CD4-positive, CD25-positive, alpha-beta regulatory T cell (primary cell): ENCODE measurements at regions not wholly inside any gene's neighbourhood (a gene's known extent, or its start where the extent isn't known, plus 50 kb on each side); places are given as distances from the start of the nearest gene placed in this dataset.
A peak's percentile ranks its signal among the peaks of the same experiment; 100 is the strongest.

ENCODE experiments used
- ATAC-seq, 2 donors: fragments of 150-1000 bp; cut with Tn5 transposase; one replicate each; pipeline ENCODE4 v1.10.0; 2021; ENCODE audit warnings: low read depth in 2 of 2, moderate number of reproducible peaks in 2 of 2, moderate library complexity in 1 of 2
- DNase-seq, 3 donors: peaks; one replicate each; pipeline versions ENCODE4 v3.0.0 to v3.0.0-alpha.2; 2012 to 2022; ENCODE audit warnings: mixed read lengths in 1 of 3
- H3K27ac ChIP-seq: one replicate; pipeline ENCODE4 v1.7.0; 2013; ENCODE audit warnings: mild to moderate bottlenecking, low read length; ENCODE audit not compliant: insufficient read depth, poor library complexity, severe bottlenecking
- H3K27me3 ChIP-seq: one replicate; pipeline ENCODE4 v1.7.0; 2013; ENCODE audit warnings: low read length; ENCODE audit not compliant: control insufficient read depth, insufficient read depth
- H3K36me3 ChIP-seq: one replicate; pipeline ENCODE4 v1.7.0; 2013; ENCODE audit warnings: mild to moderate bottlenecking, low read length, moderate library complexity; ENCODE audit not compliant: control insufficient read depth, insufficient read depth
- H3K4me1 ChIP-seq: 2 replicates; pipeline ENCODE4 v1.7.0; 2013; ENCODE audit warnings: mild to moderate bottlenecking, low read length; ENCODE audit not compliant: insufficient read depth, control insufficient read depth, poor library complexity, severe bottlenecking
- H3K4me3 ChIP-seq: one replicate; pipeline ENCODE4 v1.7.0; 2013; ENCODE audit warnings: low read depth, mild to moderate bottlenecking, low read length, moderate library complexity
- H3K9me3 ChIP-seq, 2 experiments: 1 replicate in 1 of 2; 2 replicates in 1 of 2; pipeline ENCODE4 v1.7.0; 2013; ENCODE audit warnings: low read length in 2 of 2, mild to moderate bottlenecking in 1 of 2, moderate library complexity in 1 of 2; ENCODE audit not compliant: control insufficient read depth in 2 of 2
- H3K27ac Mint-ChIP-seq, 3 donors: one replicate each; pipeline ENCODE4 v1.8.0; 2020 to 2022; ENCODE audit warnings: mild to moderate bottlenecking in 3 of 3, mixed read lengths in 3 of 3, moderate library complexity in 2 of 3
- H3K27me3 Mint-ChIP-seq: one replicate; pipeline ENCODE4 v1.8.0; 2022; ENCODE audit warnings: mild to moderate bottlenecking, mixed read lengths
- H3K36me3 Mint-ChIP-seq: one replicate; pipeline ENCODE4 v1.8.0; 2020; ENCODE audit warnings: mixed read lengths
- H3K4me1 Mint-ChIP-seq, 4 donors: one replicate each; pipeline ENCODE4 v1.8.0; 2020 to 2022; ENCODE audit warnings: mixed read lengths in 4 of 4, mild to moderate bottlenecking in 1 of 4
- H3K4me3 Mint-ChIP-seq, 4 donors: one replicate each; pipeline ENCODE4 v1.8.0; 2020 to 2022; ENCODE audit warnings: mild to moderate bottlenecking in 4 of 4, mixed read lengths in 4 of 4, moderate library complexity in 3 of 4
- H3K9me3 Mint-ChIP-seq, 7 donors: one replicate each; pipeline ENCODE4 v1.8.0; 2020 to 2022; ENCODE audit warnings: mixed read lengths in 7 of 7, mild to moderate bottlenecking in 3 of 7, moderate library complexity in 2 of 7

DNA sequence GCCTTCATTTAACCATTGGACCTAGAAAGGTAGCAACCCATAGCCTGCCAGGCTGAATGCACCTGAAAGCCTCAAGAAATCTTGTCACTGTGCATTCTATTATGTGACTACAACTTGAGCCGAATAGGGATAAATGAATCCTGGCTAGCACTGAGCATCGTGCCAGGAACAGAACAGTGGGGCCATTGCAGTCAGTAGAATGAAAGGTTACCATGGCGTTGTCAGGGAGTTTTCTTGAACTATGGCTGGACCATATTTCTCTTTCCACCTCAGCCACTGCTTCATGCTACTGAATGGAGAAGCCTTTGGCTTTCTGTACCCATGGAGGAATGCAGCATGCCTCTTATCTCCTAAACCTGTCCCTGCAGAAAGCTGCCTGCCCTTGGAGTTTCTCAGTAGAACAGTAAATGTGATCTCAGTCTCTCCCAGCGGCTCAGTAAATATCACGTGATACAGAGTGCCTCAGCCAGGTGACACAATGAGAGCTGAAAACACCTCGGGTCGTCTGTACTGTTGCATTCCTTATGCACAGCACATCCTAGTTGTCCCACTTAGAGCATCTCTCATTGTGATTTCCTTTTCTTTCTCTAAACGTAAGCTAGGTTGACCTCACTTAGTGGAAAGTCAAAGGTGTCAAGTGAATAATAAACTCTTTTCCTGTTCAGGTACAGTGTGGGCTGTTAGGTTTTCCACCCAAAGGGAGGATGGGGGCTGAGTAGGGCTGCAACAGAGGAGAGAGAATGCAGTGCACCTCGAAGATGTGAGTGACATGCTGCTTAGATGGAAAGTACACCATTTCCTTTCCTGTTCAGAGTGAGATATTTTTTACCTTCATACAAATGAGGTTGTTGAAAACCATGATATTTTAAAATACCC lies 115.3 kb downstream of the MACIR start:
- no peak overlapping the region for H3K27ac Mint-ChIP-seq
- H3K4me3 ChIP-seq: no peak overlapping the region
- H3K27me3 Mint-ChIP-seq: peaks cover 30% of the 10 kb centered on the region
- H3K4me1 ChIP-seq: no peaks in the 10 kb centered on the region
- H3K27me3 ChIP-seq: peaks cover 7% of the 10 kb centered on the region
- H3K36me3 Mint-ChIP-seq: no peaks in the 10 kb centered on the region
- H3K4me1 Mint-ChIP-seq: no peaks in the 10 kb centered on the region
- no peaks in the 10 kb centered on the region for H3K36me3 ChIP-seq
- peaks cover 0 to 6% (median 2%) of the 10 kb centered on the region in 7 donors for H3K9me3 Mint-ChIP-seq
- H3K27ac ChIP-seq: no peak overlapping the region
- DNase-seq (no peak), ATAC-seq (no peak)
- H3K9me3 ChIP-seq: no peaks in the 10 kb centered on the region
- H3K4me3 Mint-ChIP-seq: no peak overlapping the region

DNA sequence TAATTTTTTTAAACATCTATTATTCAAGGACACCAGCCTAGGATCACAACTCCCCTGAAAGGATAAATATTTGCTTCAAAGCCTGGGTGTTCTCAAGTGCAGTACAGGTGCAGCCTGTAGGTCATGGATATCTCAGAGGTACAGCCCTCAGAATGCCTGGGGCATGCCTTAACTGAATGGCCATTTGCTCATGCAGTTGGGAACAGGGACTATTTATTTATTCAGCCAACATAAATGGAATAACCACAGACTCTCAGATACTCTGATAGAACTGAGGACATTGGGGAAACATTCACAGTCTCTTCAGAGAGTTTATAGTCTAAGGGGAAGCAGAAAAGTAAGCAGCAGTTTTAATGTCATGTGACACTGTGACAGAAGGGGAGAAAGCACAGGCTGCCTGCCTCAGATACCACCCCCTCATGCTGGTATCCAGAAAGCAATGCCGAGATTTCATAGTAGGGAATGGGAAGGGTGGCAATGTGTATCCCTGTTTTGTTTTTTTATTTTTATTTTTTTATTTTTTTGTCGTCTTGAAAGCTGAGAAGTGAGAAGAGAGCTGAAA lies 112.6 kb downstream of the MACIR start:
- Mint-ChIP-seq H3K9me3 (peaks cover 0 to 9% (median 2%) of the 10 kb centered on the region in 7 donors), H3K4me1 (no peaks in the 10 kb centered on the region), H3K4me3 (no peak overlapping the region), H3K27me3 (peaks cover 31% of the 10 kb centered on the region), H3K36me3 (no peaks in the 10 kb centered on the region), H3K27ac (no peak overlapping the region)
- ATAC-seq (no peak), DNase-seq (no peak)
- Histone ChIP-seq H3K36me3 (no peaks in the 10 kb centered on the region), H3K27ac (no peak overlapping the region), H3K4me3 (no peak overlapping the region), H3K27me3 (peaks cover 7% of the 10 kb centered on the region), H3K9me3 (no peaks in the 10 kb centered on the region), H3K4me1 (no peaks in the 10 kb centered on the region)

DNA sequence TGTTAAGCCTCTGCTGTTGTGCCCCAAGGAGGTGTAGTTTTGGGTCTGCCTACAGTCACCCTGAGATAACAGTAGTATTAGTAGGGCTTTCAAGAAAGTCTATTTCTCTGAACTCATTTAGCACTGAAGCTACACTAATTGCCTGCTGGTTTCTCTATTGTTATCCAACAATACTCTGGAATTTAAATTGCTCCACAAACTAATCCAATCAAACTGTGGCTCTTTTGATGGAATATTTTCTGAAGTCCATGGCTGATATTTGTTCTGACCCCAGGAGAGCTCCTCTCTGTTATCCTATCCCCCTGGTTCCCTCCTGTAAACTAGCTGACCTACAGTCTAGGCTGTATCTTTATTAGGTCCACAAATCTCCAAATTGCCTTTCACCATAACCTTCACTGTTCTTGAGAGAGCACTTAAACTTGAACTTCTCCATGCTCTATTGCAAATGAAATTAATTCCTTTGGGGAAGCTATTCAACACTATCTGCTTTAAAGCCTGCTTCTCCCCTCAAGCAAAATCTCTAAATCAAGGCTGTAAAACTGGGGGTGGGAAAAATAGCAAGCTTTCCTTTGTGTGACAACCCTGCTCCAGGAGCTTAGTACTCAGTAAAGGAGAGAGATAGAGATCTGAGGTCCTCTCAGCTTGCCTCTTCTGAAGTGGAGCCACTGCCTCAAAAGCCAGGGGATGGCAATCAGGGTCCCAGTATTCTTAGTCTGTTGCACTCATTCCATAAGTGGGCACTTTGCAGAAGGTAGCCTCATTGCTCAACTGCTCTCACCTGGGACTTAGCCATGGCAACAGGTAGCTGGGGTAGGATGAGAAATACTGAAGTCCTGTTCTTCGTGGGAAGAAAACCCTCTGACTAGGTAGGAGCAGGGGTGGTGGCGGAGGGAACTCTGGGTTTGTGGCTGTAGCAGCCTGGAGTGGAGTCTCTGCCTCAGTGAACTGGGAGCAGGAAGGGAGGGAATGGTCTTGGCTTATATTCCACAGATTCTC lies 110.9 kb downstream of the MACIR start:
- Histone ChIP-seq H3K4me3 (no peak overlapping the region), H3K4me1 (no peaks in the 10 kb centered on the region), H3K9me3 (no peaks in the 10 kb centered on the region), H3K27me3 (peaks cover 7% of the 10 kb centered on the region), H3K36me3 (no peaks in the 10 kb centered on the region), H3K27ac (no peak overlapping the region)
- DNase-seq (no peak), ATAC-seq (no peak)
- no peak overlapping the region for H3K4me3 Mint-ChIP-seq
- H3K27me3 Mint-ChIP-seq: peaks cover 20% of the 10 kb centered on the region
- no peaks in the 10 kb centered on the region for H3K4me1 Mint-ChIP-seq
- no peak overlapping the region for H3K27ac Mint-ChIP-seq
- H3K36me3 Mint-ChIP-seq: no peaks in the 10 kb centered on the region
- peaks cover 0 to 8% (median 0%) of the 10 kb centered on the region in 7 donors for H3K9me3 Mint-ChIP-seq

DNA sequence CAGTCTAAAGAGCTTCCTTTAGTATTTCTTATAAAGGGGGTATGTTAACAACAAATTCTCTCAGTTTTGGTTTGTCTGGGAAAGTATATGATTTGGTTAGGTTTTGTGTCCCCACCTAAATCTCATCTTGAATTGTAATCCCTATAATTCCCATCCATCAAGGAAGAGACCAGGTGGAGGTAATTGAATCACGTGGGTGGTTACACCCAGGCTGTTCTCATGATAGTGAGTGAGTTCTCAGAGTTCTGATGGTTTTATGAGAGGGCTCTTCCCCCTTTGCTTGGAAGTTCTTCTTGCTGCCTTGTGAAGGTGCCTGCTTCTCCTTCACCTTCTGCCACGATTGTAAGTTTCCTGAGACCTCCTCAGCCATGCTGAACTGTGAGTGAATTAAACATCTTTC lies 109.1 kb downstream of the MACIR start:
- peaks cover 7% of the 10 kb centered on the region for H3K27me3 ChIP-seq
- Mint-ChIP-seq H3K9me3 (peaks cover 0 to 9% (median 2%) of the 10 kb centered on the region in 7 donors), H3K4me3 (no peak overlapping the region), H3K27me3 (peaks cover 23% of the 10 kb centered on the region), H3K27ac (no peak overlapping the region), H3K36me3 (no peaks in the 10 kb centered on the region), H3K4me1 (no peaks in the 10 kb centered on the region)
- ATAC-seq (no peak), DNase-seq (no peak)
- no peaks in the 10 kb centered on the region for H3K9me3 ChIP-seq
- no peaks in the 10 kb centered on the region for H3K36me3 ChIP-seq
- H3K27ac ChIP-seq: no peak overlapping the region
- no peak overlapping the region for H3K4me3 ChIP-seq
- no peaks in the 10 kb centered on the region for H3K4me1 ChIP-seq

DNA sequence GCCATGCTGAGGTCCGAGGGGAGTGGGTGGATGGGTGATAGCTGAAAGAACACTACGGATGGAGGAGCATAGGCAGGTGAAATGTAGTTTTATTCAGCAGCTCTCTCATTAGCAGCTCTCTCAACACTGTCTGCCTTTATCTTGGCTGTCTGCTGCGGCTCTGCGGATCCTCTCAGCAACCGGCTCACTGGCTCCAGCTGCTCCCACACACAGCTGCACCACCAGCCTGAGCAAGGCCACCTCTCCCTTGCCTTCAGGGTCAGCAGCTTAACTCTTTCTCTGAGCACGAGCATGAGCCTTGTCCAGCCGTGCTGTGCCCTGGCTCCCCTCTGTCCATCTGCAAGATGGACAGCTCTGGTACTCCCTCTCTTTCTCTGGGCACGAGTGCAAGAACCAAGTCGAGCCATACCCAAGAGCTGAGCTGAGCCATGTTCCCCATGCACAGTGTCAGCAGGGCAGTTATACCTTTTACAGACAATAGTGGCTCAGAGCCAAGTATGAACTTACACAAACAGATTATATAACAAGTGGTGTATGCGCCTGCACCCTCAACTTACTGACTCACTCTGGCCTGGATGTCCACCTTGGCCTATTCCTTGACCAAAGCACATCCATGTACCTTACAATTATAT lies 108.5 kb downstream of the MACIR start:
- Mint-ChIP-seq H3K4me3 (no peak overlapping the region), H3K27ac (no peak overlapping the region), H3K9me3 (peaks cover 0 to 9% (median 2%) of the 10 kb centered on the region in 7 donors), H3K4me1 (no peaks in the 10 kb centered on the region), H3K36me3 (no peaks in the 10 kb centered on the region), H3K27me3 (peaks cover 23% of the 10 kb centered on the region)
- DNase-seq (no peak), ATAC-seq (no peak)
- peaks cover 7% of the 10 kb centered on the region for H3K27me3 ChIP-seq
- no peaks in the 10 kb centered on the region for H3K36me3 ChIP-seq
- H3K4me3 ChIP-seq: no peak overlapping the region
- H3K9me3 ChIP-seq: no peaks in the 10 kb centered on the region
- no peaks in the 10 kb centered on the region for H3K4me1 ChIP-seq
- H3K27ac ChIP-seq: no peak overlapping the region

DNA sequence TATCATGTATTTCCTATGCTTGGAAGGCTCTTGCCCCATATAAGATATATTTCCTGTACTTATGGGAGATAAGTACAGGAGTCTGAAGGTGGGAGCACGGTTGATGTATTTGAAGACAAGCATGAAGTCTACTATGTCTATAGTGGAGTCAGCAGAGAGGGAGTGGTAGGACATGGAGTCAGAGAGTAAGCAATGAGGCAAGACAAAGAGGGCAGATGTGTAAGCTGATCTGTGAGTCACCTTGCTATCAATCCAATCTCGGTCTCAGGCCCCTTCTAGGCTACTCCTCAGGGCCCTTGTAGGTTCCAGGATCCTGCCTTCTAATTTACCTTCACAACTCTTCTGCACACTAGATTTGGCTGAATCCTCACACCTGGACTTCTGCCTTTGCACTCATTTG lies 105.5 kb downstream of the MACIR start:
- no peaks in the 10 kb centered on the region for H3K9me3 ChIP-seq
- H3K36me3 ChIP-seq: no peaks in the 10 kb centered on the region
- ATAC-seq: peak in 1 of 2 donors; percentile 24
- H3K4me1 ChIP-seq: no peaks in the 10 kb centered on the region
- no peak overlapping the region for H3K27ac ChIP-seq
- DNase-seq: no peak
- H3K4me3 ChIP-seq: no peak overlapping the region
- H3K4me3 Mint-ChIP-seq: no peak overlapping the region
- H3K27me3 Mint-ChIP-seq: peaks cover 18% of the 10 kb centered on the region
- H3K9me3 Mint-ChIP-seq: peaks cover 0 to 7% (median 4%) of the 10 kb centered on the region in 7 donors
- H3K27me3 ChIP-seq: peaks cover 1% of the 10 kb centered on the region
- H3K27ac Mint-ChIP-seq: no peak overlapping the region
- no peaks in the 10 kb centered on the region for H3K36me3 Mint-ChIP-seq
- H3K4me1 Mint-ChIP-seq: no peaks in the 10 kb centered on the region

DNA sequence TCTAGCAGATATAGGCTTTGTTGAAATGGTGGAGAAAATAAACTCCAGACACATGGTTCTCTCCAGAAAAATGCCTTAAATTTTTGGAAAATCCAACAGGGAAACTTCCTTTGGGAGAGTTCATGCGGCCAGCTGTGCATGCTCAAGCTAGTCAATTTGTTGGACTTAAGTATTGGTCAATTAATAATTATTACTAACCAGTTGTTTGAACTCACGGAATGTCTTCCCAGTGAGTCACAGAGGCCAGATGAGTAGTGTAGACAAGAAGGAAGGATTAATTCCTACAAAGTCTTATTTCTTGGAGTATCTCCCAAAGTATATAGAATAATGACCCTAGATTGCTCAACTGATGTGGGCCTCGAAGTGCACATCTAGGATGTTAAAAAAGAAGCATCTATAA lies 103.6 kb downstream of the MACIR start:
- Histone ChIP-seq H3K9me3 (no peaks in the 10 kb centered on the region), H3K4me1 (no peaks in the 10 kb centered on the region), H3K4me3 (no peak overlapping the region), H3K36me3 (no peaks in the 10 kb centered on the region), H3K27ac (no peak overlapping the region), H3K27me3 (no peaks in the 10 kb centered on the region)
- no peak overlapping the region for H3K4me3 Mint-ChIP-seq
- peaks cover 0 to 9% (median 5%) of the 10 kb centered on the region in 4 donors for H3K4me1 Mint-ChIP-seq
- no peak overlapping the region for H3K27ac Mint-ChIP-seq
- H3K36me3 Mint-ChIP-seq: no peaks in the 10 kb centered on the region
- no peak for DNase-seq
- H3K27me3 Mint-ChIP-seq: peaks cover 4% of the 10 kb centered on the region
- no peak for ATAC-seq
- H3K9me3 Mint-ChIP-seq: peaks cover 0 to 6% (median 1%) of the 10 kb centered on the region in 7 donors
